GM18861 (cell line): ENCODE measurements at regions not wholly inside any gene's neighbourhood (a gene's known extent, or its start where the extent isn't known, plus 50 kb on each side); places are given as distances from the start of the nearest gene placed in this dataset.

ENCODE experiments used
- ATAC-seq: cut with Tn5 transposase; IDR thresholded peaks from one replicate; pipeline ENCODE4 v1.9.1; 2021; ENCODE audit not compliant: unreplicated experiment

GRCh38 chr2:67036444-67036843, 360.7 kb upstream of the ETAA1 start:
- no peak for ATAC-seq

- ATAC-seq, result no peak
Measured at GRCh38 chr2:67037655-67038054, 359.5 kb upstream of the ETAA1 start.

GRCh38 chr2:67038195-67038594, 358.9 kb upstream of the ETAA1 start:
- no peak for ATAC-seq

GRCh38 chr2:67039058-67039457, 358.1 kb upstream of the ETAA1 start:
- ATAC-seq, result no peak

- no peak for ATAC-seq
Measured at GRCh38 chr2:67039517-67040103, 357.5 kb upstream of the ETAA1 start.

- ATAC-seq, result no peak
Measured at GRCh38 chr2:67041051-67041450, 356.1 kb upstream of the ETAA1 start.

- ATAC-seq, result no peak
Measured at GRCh38 chr2:67043781-67044478, 353.2 kb upstream of the ETAA1 start.

GRCh38 chr2:67046591-67046990, 350.5 kb upstream of the ETAA1 start:
- ATAC-seq, result no peak

GRCh38 chr2:67048314-67048713, 348.8 kb upstream of the ETAA1 start:
- ATAC-seq, result no peak

- no peak for ATAC-seq
Measured at GRCh38 chr2:67050622-67051021, 346.5 kb upstream of the ETAA1 start.

GRCh38 chr2:67054728-67055127, 342.4 kb upstream of the ETAA1 start:
- no peak for ATAC-seq

- no peak for ATAC-seq
Measured at GRCh38 chr2:67055387-67056304, 341.5 kb upstream of the ETAA1 start.

- ATAC-seq, result no peak
Measured at GRCh38 chr2:67057123-67057522, 340.0 kb upstream of the ETAA1 start.

- no peak for ATAC-seq
Measured at GRCh38 chr2:67057901-67058703, 339.0 kb upstream of the ETAA1 start.

GRCh38 chr2:67065046-67065445, 332.1 kb upstream of the ETAA1 start:
- no peak for ATAC-seq

GRCh38 chr2:67066782-67067181, 330.4 kb upstream of the ETAA1 start:
- no peak for ATAC-seq

GRCh38 chr2:67067656-67068055, 329.5 kb upstream of the ETAA1 start:
- ATAC-seq, result no peak

GRCh38 chr2:67070826-67071225, 326.3 kb upstream of the ETAA1 start:
- no peak for ATAC-seq

- ATAC-seq, result no peak
Measured at GRCh38 chr2:67075056-67075455, 322.1 kb upstream of the ETAA1 start.

- no peak for ATAC-seq
Measured at GRCh38 chr2:67075530-67076238, 321.4 kb upstream of the ETAA1 start.
